KOPT-K1 (cell line): ENCODE measurements at regions not wholly inside any gene's neighbourhood (a gene's known extent, or its start where the extent isn't known, plus 50 kb on each side); places are given as distances from the start of the nearest gene placed in this dataset.
"Not testable (repeated sequence)": the region's sequence is repeated elsewhere in the genome, so short reads cannot be mapped to it uniquely, and the experiment has no call there.

Source experiments
- H3K27ac ChIP-seq: fragments of 200-600 bp; sonication (generic); 2 replicates; pipeline ENCODE4 v1.5.1; 2016; ENCODE audit warnings: antibody characterized with exemption, mild to moderate bottlenecking, low read depth, low read length; ENCODE audit not compliant: poor library complexity, severe bottlenecking
- H3K36me3 ChIP-seq: fragments of 200-600 bp; sonication (generic); 2 replicates; pipeline ENCODE4 v1.5.1; 2017; ENCODE audit warnings: antibody characterized with exemption, mild to moderate bottlenecking, low read length, moderate library complexity; ENCODE audit not compliant: insufficient read depth
- H3K9me3 ChIP-seq: fragments of 200-600 bp; sonication (generic); 2 replicates; pipeline ENCODE4 v1.5.1; 2017; ENCODE audit warnings: antibody characterized with exemption, low read length, mild to moderate bottlenecking; ENCODE audit not compliant: insufficient read depth, poor library complexity, severe bottlenecking

DNA sequence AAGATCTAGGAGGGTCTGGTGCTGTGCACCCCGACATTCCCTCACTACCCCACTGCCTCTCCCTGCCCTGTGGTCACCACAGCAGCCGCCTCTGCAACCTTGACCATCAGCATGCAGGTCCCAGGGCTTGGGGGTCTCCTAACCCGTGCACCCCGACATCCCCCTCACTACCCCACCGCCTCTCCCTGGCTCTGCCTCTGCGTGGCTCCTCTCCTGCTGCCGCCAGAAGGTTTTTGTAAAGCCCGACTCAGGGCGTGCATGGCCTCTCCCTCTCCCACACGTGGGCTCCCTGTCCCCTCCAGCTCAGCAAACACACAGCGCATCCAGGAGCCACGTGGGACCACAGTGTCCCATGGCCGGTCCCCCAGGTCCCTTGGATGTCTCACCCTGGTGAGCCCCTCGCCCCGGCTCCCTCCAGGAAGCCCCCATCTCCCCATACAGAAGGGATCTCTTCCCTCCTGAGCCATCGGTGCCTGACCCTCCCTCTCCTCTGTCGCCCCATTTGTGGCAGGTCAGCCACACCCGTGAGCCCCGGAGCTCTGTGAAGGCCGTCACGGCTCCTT lies 112.5 kb upstream of the LPCAT1 start:
- H3K36me3 ChIP-seq, H3K27ac ChIP-seq, H3K9me3 ChIP-seq: not testable (repeated sequence)

- not testable (repeated sequence) for H3K9me3 ChIP-seq, H3K36me3 ChIP-seq, H3K27ac ChIP-seq
These were observed 111.7 kb upstream of the LPCAT1 start for GRCh38 chr5:1635477-1635876.

- Histone ChIP-seq H3K27ac (peak overlapping the region; percentile 58), H3K36me3 (peaks cover 3% of the 10 kb centered on the region; the same call in 1 of the 2 replicates), H3K9me3 (no peaks in the 10 kb centered on the region)
These were observed 110.5 kb upstream of the LPCAT1 start for GRCh38 chr5:1634337-1634661.

GRCh38 chr5:1633605-1634336 lies 110.0 kb upstream of the LPCAT1 start:
- peak overlapping the region; percentile 58 for H3K27ac ChIP-seq
- H3K36me3 ChIP-seq: peaks cover 3% of the 10 kb centered on the region; the same call in 1 of the 2 replicates
- H3K9me3 ChIP-seq: no peaks in the 10 kb centered on the region

GRCh38 chr5:1631004-1631403 lies 107.2 kb upstream of the LPCAT1 start:
- not testable (repeated sequence) for H3K36me3 ChIP-seq, H3K9me3 ChIP-seq, H3K27ac ChIP-seq

GRCh38 chr5:1626397-1626796 lies 102.6 kb upstream of the LPCAT1 start:
- H3K36me3 ChIP-seq, H3K27ac ChIP-seq, H3K9me3 ChIP-seq: not testable (repeated sequence)

DNA sequence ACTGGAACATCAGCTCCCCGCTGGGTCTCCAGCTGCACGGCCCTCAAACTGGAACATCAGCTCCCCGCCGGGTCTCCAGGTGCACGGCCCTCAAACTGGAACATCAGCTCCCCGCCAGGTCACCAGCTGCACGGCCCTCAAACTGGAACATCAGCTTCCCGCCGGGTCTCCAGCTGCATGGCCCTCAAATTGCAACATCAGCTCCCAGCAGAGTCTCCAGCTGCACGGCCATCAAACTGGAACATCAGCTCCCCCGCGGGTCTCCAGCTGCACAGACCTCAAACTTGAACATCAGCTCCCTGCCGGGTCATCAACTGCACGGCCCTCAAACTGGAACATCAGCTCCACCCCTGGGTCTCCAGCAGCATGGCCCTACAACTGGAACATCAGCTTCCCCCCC lies 95.8 kb upstream of the LPCAT1 start:
- not testable (repeated sequence) for H3K9me3 ChIP-seq, H3K36me3 ChIP-seq, H3K27ac ChIP-seq

DNA sequence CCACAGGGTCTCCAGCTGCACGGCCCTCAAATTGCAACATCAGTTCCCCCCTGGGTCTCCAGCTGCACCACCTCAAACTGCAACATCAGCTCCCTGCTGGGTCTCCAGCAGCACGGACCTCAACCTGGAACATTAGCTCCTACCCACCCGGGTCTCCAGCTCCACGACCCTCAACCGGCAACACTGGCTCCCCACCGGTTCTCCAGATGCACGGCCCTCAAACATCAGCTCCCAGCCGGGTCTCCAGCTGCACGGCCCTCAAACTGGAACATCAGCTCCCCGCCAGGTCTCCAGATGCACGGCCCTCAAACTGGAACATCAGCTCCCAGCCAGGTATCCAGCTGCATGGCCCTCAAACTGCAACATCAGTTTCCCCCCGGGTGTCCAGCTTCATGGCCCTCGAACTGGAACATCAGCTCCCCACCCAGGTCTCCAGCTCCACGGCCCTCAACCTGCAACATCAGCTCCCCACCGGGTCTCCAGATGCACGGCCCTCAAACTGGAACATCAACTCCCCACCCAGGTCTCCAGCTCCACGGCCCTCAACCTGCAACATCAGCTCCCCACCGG lies 94.6 kb upstream of the LPCAT1 start:
- not testable (repeated sequence) for H3K36me3 ChIP-seq, H3K27ac ChIP-seq, H3K9me3 ChIP-seq

DNA sequence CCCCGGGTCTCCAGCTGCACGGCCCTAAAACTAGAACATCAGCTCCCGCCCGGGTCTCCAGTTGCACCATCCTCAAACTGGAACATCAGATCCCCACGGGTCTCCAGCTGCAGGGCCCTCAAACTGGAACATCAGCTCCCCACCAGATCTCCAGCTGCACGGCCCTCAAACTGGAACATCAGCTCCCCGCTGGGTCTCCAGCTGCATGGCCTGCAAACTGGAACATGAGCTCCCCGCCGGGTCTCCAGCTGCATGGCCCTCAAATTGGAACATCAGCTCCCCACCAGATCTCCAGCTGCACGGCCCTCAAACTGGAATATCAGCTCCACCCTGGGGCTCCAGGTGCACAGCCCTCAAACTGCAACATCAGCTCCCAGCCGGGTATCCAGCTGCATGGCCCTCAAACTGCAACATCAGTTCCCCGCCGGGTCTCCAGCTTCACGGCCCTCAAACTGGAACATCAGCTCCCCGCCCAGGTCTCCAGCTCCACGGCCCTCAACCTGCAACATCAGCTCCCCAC lies 93.5 kb upstream of the LPCAT1 start:
- H3K9me3 ChIP-seq, H3K36me3 ChIP-seq, H3K27ac ChIP-seq: not testable (repeated sequence)

GRCh38 chr5:1613515-1613914 lies 89.8 kb upstream of the LPCAT1 start:
- H3K27ac ChIP-seq, H3K36me3 ChIP-seq, H3K9me3 ChIP-seq: not testable (repeated sequence)

DNA sequence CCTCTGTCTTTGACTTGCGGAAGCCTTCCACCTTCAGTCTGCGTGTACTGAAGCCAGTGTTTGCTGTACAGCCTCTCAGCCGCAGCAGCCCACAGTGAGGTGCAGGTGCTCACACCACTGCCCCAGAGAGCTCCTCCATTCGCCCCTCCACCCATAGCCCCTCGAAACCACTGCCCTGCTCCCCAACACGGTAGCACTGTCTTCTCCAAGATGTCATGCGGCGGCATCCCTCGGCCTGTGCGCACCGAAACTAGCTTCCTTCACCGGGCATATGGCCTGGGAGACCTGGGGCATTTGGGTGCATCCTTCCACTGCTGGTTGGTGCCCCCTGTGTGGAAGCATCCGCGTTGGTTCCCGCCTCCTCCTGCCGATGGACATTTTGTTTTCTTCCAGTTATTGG lies 86.8 kb upstream of the LPCAT1 start:
- H3K36me3 ChIP-seq, H3K27ac ChIP-seq, H3K9me3 ChIP-seq: not testable (repeated sequence)

DNA sequence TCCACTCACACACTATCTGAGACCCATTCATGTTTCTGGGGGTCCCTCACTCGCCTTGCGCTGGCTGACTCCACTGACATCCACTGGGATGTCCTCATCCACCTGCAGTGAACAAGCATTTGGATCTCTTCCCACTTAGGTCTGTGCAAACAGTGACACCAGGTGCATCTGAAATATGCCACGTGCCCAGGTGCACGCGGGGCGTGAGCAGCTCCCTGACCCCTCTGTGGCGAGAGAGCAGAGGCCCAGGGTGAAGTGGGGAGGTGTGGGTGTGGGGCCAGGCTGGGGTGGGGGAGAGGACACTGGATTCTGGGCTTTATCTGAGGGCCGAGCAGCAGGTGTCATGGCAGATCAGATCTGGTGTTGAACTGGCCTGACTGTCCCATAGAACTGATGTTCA lies 85.4 kb upstream of the LPCAT1 start:
- not testable (repeated sequence) for H3K27ac ChIP-seq, H3K36me3 ChIP-seq, H3K9me3 ChIP-seq

GRCh38 chr5:1608336-1608735 lies 84.6 kb upstream of the LPCAT1 start:
- H3K27ac ChIP-seq, H3K9me3 ChIP-seq, H3K36me3 ChIP-seq: not testable (repeated sequence)

- not testable (repeated sequence) for H3K27ac ChIP-seq, H3K9me3 ChIP-seq, H3K36me3 ChIP-seq
These were observed 83.2 kb upstream of the LPCAT1 start for GRCh38 chr5:1606951-1607350.

GRCh38 chr5:1603916-1604315 lies 80.2 kb upstream of the LPCAT1 start:
- H3K36me3 ChIP-seq, H3K27ac ChIP-seq, H3K9me3 ChIP-seq: not testable (repeated sequence)

DNA sequence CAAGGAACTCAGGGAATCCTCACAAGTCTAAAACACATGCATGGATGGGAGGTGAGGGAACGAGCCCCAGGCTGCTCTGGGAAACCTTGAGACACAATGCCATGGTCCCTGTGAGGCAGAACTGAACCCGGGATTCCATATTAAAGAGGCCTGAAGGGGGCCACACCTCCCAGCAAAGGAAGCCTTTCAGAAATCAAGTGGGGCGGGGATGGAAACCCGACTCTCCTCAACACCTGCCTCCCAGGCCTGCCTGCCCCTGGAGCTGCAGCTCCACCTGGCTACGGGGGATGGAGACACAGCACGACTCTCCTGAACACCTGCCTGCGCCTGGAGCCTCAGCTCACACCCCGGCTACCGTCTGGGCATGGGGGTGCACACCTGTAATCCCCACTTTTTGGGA lies 77.8 kb upstream of the LPCAT1 start:
- not testable (repeated sequence) for H3K36me3 ChIP-seq, H3K9me3 ChIP-seq, H3K27ac ChIP-seq
